HG02623 (cell line): ENCODE measurements at regions not wholly inside any gene's neighbourhood (a gene's known extent, or its start where the extent isn't known, plus 50 kb on each side); places are given as distances from the start of the nearest gene placed in this dataset.
"Not testable (repeated sequence)": the region's sequence is repeated elsewhere in the genome, so short reads cannot be mapped to it uniquely, and the experiment has no call there.

Source experiments
- ATAC-seq: cut with Tn5 transposase; IDR thresholded peaks from one replicate; pipeline ENCODE4 v1.9.1; 2021; ENCODE audit warnings: moderate library complexity; ENCODE audit not compliant: unreplicated experiment

DNA sequence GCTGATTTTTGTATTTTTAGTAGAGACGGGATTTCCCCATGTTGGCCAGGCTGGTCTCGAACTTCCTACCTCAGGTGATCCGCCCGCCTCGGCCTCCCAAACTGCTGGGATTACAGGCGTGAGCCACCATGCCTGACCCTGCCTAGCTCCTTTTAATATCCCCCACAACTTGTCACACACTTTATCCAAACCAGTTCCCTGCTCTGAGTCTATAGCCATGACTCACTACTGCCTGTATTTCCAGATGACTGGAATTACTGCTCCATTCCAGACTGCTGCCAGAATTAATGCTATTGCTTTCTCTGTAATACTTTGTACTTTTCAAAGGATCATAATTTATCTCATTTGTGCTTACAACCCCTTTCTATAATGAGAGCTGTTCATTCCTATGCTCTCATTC lies 153.1 kb downstream of the POTEM start:
- ATAC-seq: not testable (repeated sequence)

DNA sequence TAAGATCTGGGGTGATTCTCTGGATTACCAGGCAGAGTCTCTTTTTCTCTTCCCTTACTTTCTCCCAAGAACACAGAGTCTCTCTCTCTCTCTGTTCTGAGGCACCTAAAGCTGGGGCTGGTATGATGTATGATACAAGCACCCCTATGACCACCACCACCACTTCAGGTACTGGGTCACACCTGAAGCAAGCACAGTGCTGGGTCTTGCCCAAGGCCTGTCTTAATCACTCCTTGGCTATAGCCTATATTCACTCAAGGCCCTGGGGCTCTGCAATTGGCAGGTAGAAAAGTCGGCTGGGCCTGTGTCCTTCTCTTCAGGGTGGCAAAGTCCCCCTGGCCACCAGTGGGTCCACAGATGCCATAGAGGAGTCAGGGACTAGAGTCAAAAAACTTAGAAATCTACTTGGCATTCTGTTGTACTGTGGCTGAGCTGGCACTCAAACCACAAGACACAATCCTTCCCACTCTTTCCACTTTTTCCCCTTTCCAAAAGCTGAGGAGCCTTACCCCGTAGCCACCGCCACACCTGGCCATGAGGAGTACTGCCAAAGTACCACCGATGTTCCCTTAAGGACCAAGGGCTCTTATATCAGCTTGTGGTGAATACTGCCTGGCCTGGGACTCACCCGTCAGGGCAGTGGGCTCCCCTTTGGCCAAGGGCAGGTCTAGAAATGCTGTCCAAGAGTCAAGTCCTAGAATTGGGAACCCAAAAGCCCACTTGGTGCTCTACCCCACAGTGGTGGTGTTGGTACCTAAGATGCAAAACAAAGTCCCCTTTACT lies 159.2 kb downstream of the POTEM start:
- ATAC-seq: not testable (repeated sequence)

DNA sequence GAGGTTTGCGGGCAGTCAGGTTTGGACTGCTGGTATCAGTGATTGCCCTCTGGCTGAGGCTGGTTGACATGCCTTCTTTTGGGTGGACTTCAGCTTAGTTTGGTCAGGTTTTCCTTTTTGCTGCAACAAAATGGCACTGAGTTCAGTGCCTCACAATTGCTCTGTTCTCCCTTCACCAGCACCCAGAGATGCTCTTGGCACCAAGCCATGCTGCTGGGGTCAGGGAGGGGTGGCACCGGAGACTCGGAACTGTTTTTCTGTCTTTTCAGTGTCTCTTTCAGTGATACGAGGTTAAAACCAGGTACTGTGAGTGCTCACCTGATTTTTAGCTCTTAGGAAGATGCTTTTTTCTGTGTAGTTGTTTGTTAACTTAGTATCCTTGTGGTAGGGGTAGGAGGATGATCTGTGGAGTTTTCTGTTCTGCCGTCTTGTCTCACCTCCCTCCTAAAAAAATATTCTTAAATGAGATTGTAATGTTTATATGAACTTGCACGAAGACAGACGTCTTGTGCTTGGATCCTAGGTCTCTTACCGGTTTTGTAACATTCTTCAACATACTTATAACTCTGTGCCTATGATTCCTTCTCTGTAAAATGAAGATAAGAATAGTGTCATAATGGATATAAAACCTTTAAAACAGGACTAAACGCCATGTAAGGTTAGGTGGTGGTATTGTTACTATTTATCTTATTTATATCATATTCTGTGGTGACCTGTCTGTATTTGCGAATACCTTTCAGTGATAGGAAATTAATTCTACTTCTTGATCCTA lies 160.6 kb downstream of the POTEM start:
- ATAC-seq: not testable (repeated sequence)

DNA sequence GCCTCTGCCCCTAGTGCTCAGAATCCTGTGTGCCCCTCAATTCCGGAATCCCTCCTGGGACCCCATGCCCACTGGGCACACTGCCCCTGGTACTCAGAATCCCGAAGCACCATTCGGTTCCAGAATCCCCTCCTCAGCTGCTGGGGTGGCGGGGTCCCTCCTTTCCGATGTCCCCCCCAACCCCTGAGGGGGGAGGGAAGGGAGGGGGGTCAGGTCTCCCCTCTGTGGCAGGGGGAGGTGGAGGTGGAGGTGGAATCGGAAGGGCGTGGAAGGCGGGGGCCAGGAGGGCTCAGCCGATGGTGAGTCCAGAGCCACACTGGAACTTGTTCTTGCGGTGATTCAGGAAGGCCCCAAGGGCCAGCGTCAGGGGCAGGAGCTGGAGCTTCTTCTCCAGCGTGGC lies 164.3 kb downstream of the POTEM start:
- ATAC-seq: not testable (repeated sequence)

DNA sequence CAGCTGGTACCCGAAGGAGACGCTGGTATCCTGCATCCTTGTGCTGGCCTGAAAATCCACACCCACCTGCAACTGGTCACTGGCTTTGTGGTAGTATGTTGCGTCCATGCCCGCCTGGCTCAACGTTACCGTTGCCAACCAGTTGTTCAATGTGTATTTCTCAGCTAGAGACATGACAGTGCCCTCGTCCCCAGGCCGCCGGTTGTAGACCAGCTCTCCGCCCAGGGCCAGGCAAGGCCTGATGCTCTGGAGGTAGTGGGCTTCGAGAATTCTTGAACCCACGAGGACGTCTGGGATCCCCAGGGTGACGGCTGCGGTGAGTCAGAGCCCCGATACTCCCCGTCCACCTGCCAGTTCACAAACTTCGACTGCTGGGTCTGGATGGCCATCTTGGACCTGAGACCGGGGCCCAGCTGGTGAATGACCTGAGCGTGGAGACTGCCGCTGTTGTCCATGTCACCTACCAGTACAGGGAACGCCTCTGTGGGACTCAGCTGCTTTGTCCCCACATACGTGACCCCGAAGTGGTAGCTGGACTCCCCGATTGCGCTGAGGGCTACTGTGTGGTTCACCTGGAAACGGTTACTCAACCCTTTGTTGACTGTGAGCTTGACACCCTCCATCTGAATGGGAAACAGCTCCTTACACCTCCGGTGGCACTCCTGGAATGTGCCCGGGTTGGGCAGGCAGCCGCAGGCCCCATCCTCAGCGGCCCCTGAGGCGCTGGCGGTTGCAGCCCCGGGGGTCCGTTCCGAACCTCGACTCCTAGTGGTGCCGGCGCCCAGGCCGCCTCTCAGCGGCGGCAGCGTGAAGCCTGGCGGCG lies 165.0 kb downstream of the POTEM start:
- ATAC-seq: not testable (repeated sequence)

DNA sequence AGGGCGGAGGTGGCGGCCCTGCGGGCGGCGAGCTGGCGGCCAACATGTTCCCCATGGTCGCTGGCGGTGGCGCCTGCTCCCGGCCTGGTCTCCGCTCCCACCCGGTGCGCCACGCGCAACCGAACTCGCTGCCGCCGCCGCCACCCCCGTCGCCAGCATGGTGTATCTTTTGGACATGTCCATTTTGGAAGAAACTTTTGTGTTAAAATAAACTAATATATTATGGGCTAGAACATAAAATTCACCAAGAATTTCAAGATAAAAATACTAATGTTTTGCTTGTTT lies 165.5 kb downstream of the POTEM start:
- ATAC-seq: not testable (repeated sequence)

DNA sequence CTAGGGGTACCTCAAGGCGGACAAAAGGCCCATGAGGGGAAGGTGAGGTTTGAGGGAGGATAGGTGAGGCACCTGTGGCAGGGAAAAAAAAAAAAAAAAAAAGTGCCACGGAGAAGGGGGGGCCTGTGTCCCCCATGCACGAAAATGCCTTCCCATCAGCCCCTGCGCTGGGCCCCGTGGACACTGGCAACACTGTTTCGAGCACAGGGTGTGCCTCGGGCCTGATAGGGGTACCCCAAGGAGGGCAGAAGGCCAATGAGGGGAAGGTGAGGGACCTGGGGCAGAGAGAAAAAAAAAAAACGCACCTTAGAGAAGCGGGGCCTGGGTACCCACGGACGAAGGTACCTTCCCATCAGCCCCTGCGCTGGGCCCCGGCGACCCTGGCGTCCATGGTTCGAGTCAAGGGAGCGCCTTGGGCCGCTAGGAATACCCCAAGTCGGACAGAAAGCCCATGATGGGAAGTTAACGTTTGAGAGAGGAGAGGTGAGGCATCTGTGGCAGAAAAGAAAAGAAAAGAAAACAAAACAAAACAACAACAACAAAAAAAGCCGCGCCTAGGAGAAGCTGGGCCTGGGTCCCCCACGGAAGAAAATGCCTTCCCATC lies 190.0 kb downstream of the POTEM start:
- not testable (repeated sequence) for ATAC-seq

DNA sequence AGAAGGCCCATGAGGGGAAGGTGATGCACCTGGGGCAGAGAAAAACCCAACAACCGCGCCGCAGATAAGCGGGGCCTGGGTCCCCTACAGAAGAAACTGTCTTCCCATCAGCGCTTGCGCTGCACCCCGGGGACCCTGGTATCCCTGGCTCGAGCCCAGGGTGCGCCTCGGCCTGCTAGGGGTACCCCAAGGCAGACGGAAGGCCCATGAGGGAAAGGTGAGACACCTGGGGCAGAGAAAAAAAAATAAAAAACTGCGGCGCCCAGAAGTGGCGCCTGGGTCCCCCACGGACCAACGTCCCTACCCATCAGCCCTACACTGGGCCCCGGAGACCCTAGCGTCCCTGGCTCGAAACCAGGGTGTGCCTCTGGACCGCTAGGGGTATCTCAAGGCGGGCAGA lies 190.8 kb downstream of the POTEM start:
- not testable (repeated sequence) for ATAC-seq

DNA sequence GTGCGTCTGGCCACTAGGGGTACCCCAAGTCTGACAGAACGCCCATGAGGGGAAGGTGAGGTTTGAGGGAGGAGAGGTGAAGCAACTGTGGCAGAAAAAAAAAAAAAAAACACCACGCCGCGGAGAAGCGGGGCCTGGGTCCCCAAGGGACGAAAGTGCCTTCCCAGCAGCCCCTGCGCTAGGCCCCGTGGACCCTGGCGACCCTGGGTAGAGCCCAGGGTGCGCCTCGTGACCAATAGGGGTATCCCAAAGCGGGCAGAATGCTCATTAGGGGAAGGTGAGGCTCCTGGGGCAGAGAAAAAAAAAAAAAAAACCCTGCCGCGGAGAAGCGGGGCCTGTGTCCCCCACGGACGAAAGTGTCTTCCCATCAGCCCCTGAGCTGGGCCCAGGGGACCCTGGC lies 191.4 kb downstream of the POTEM start:
- not testable (repeated sequence) for ATAC-seq

DNA sequence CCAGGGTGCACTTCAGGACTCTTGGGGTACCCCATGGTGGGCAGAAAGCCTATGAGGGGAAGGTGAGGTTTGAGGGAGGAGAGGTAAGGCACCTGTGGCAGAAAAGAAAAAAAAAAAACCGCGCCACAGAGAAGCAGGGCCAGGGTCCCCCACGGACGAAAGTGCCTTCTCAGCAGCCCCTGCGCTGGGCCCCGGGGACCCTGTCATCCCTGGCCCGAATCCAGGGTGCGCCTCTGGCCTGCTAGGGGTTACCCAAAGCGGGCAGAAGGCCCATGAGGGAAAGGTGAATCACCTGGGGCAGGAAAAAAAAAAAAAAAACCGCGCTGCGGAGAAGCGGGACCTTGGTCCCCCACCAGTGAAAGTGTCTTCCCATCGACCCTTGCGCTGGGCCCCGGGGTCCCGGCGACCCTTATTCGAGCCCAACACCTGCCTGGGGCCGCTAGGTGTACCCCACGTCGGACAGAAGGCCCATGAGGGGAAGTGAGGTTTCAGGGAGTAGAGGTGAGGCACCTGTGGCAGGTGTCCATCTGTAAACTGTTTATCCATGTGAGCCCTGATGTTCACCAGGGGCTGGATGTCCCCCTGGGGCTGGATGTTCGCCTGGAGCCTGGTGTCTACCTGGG lies 191.9 kb downstream of the POTEM start:
- ATAC-seq: not testable (repeated sequence)

DNA sequence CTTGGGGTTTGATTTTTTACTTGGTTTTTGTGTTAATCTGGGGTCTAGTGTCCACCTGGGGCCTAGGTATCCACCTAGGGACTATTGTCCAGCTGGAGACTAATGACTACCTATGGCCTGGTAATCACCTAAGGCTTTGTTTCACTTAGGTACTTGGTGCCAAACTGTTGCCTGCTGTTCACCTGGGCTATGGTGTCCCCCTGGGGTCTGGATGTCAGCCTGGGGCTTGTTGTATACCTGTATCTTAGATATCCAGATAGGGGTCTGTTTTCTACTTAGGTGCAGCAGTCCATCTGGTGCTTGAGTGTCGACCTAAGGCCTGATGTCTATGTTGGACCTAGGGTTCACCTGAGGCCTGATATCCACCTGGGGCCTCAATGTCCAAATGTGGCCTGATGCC lies 193.1 kb downstream of the POTEM start:
- not testable (repeated sequence) for ATAC-seq

DNA sequence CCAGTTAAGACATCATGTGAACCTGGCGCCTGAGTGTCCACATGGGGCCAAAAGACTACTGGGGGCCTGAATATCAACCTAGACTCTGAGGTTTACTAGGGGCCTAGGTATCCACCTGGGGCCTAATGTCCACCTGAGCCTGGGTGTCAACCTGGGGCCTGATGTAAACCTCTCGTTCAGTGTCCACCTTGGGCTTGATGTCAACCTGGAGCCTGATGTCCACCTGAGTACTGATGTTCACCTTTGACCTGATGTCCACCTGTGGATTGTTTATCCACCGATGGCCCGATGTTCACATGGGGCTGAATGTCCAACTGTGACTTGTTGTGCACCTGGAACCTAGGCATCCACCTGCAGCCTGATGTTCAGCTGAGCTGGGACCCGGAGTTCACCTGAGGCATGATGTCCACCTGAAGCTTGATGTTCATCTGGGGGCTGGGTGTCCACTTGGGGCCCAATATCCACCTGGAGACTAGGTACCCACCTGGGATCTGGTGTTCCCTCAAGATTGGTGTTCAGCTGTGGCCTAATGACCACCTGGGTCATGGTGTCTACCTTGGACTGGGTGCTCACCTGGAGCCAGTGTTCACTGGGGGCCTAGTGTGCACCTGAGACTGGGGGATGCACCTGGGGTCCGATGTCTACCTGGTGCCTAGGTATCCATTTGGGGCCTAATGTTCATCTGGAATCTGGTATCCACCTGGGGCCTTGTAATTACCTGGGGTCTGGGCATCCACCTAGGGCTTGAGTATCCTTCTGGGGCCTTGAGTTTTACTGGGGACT lies 194.2 kb downstream of the POTEM start:
- not testable (repeated sequence) for ATAC-seq

DNA sequence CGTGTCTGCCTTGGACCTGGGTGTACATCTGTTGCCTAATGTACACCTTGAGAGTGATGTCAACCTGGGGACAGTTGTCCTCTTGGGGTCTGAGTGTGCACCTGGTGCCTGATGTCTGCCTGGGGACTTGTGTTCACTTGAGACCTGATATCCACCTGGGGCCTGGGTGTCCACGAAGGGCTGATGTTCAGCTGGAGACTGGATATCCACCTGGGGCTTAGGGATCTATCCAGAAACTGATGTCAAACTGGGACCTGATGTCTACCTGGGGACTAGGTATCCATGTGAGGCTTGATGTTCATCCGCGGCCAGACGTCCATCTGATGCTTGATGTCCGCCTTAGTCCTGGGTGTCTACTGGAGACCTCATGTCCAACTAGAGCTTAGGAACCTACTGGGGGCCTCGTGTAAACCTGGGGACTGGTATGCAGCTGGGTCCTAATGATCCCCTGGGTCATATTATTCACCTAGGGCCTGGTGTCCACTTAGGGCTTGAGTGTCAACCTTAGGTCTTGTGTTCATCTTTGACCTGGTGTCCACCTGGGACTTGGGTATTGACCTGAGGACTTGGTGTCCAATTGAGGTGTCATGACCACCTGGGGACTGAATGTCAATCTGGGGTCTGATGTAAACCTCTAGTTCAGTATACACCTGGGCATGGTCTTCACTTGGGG lies 194.9 kb downstream of the POTEM start:
- ATAC-seq: not testable (repeated sequence)

DNA sequence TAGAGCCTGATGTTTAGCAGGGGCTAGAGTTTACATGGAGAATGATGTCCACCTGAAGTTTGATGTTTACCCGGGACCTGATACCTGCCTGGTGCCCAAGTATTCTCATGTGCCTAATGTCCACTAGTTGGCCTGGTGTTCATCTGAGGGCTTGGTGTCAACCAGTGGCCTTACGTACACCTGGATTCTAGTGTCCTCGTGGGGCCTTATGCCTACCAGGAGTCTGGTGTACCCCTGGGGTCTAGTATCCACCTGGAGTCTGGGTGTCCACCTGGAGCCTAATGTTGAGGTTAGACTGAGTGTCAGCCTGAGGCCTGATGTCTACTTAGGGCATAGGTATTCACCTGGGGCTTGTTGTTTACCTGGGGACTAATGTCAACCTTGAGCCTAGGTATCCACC lies 195.7 kb downstream of the POTEM start:
- not testable (repeated sequence) for ATAC-seq

DNA sequence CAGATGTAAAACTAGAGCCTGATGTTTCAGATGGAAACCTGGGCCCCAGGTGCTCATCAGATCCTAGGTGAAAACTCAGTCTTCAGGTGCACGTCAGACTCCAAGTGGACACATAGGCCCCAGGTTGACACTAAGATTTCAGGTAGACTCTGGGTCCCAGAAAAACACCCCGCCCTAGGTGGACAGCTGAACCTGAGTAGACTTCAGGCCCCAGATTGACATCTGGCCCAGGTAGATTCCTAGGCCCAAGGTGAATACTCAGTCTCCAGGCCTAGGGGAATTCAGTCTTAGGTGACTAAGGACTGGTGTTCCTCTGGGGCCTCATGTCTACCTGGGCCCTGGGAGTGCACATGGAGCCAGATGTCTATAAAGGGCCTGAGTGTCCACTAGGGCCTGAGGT lies 196.7 kb downstream of the POTEM start:
- ATAC-seq: not testable (repeated sequence)

DNA sequence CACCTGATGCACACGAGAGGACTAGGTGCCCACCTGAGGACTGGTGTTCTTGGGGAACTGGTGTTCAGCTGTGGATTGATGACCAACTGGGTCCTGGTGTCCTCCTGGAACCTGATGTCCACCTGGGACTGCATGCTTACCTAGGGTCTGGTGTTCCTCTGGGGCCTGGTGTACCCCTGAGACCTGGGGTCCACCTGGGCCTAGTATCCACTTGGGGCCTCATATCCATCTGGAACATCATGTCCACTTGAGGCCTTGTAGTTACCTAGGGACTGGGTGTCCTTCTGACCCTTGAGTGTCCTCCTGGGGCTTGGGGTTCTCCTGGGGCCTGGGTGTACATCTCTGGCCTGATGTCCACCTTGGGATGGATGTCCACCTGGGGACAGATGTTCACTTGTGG lies 197.2 kb downstream of the POTEM start:
- ATAC-seq: not testable (repeated sequence)

DNA sequence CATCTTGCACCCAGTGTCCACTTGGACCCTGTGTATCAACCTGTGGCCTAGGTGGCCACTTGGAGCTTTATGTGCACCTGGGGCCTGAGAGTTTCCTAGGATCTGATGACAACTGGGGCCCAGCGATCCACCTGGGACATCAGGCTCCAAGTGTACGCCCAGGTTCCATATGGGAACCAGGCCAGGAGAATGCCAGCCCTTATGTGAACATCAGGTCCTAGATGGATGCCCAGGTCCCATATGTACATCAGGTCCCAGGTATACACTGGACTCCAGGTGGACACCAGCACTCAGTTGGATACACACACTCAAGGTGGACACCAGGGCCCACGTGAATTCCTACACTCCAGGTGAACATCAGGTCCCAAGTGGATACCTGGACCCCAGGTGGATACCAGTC lies 198.8 kb downstream of the POTEM start:
- not testable (repeated sequence) for ATAC-seq

DNA sequence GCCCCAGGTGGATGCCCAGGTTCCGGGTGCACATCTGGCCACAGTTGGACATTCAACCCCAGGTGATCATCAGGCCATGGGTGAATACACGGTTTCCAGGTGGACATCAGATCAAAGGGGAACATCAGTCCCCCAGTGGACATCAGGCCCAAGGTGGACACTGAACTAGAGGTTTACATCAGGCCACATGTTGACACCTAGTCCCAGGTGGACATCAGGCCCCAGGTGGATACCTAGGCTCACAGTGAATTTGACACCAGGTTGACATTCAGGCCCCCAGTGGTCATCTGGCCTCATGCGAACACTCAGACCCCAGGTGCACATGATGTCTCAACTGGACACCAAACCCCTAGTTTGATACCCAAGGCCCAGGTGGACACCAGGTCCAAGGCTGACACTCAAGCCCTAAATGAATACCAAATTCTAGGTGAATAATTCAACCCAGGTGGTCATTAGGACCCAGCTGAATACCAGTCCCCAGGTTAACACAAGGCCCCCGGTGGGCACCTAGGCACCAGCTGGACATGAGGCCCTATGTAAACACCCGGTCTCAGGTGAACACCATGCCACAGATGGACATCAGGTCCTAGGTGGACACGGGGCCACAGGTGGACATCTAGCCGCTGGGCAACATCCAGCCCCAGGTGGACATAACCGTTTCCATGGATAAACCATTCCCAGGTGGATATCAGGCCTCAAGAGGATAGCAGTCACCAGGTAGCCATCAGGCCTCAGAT lies 200.4 kb downstream of the POTEM start:
- not testable (repeated sequence) for ATAC-seq

DNA sequence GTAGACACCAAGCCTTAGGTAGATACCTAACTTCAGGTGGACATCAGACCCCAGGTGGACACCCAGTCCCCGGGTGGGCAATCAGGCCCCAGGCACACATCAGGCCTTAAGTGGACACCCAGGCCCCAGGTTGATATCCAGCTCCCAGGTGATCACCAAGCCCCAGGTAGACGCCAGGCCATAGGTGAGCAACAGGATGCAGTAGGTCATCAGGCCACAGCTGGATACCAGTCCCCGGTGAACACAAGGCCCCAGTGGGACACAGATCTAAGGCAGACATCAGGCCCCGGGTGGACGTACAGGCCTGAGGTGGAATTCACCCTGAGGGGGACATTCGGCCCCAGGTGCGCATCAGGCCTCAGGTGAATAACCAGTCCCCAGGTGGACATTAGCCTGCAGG lies 201.0 kb downstream of the POTEM start:
- ATAC-seq: not testable (repeated sequence)
